VCaP (cell line): ENCODE measurements at regions not wholly inside any gene's neighbourhood (a gene's known extent, or its start where the extent isn't known, plus 50 kb on each side); places are given as distances from the start of the nearest gene placed in this dataset.
"Not testable (repeated sequence)": the region's sequence is repeated elsewhere in the genome, so short reads cannot be mapped to it uniquely, and the experiment has no call there.

Experiments used
- H3K27ac ChIP-seq: fragments of 450-650 bp; 2 replicates; pipeline ENCODE4 v1.5.1; 2017
- CTCF ChIP-seq: fragments of 450-650 bp; conservative IDR thresholded peaks from 2 replicates; pipeline ENCODE4 v1.5.1; 2017; ENCODE audit warnings: mild to moderate bottlenecking, moderate library complexity

DNA sequence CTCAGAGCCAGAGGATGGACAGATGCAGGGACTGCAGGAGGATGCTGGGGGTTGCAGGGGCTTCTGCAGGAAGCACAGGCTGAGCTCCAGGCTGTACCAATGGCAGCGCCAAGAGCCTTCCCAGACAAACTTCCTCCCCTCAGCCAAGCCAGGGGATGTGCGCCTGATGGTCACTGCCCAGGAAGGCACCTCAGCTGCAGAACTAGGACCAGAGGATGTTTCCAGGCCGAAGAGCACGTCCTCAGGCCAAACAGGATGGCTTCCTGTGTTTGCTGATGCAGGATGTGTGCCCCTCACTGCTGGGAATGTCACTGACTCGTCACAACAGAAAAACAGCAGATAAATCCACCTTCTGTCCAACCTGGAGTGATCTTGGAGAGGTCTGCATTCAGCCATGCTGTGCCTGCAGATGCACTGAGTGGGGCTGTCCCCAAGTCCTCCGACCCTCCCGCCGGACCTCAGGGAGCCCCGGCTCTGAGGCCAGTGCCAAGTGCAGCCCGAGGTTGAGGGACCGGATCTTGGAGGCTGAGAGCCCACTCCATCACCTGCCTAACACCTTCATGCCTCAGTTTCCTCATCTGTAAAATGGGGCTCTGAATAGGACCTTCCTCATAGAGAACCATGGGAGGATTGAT is 152.5 kb upstream of the CHST15 start:
- no peak for TF ChIP-seq CTCF
- no peak overlapping the region for H3K27ac ChIP-seq

- no peak for TF ChIP-seq CTCF
- no peak overlapping the region for H3K27ac ChIP-seq
Observed at GRCh38 chr10:124245191-124245590, 151.8 kb upstream of the CHST15 start.

DNA sequence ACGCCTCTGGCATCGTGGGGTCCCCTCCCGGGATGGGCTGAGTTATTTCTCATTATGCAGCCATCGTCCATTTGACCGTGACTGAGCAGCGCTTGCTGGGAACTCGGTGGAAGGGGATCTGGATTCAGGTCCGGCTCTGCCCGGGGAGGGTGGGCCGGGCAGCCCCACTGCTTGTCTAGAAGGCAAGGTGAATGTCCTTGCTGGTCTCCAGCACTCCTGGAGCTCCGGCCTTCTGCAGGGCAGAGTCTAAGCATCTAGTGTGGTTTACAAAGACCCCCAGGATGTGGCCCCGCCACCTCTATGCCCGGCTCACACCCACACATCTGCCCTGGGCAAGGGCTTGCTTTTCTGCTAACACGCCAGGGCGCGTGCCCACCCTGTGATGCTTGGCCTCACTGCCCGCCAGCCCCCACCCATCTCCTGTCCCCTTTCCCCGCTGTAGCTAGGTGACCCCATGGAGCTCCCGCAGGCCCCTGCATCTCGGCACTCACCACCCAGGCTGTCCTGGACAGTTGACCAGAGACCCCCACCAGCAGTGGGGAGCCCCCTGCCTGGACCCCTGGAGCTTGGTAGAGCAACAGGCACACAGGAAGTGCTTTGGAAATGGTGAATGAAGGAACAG is 151.0 kb upstream of the CHST15 start:
- TF ChIP-seq CTCF = no peak
- H3K27ac ChIP-seq = no peak overlapping the region

- H3K27ac ChIP-seq = no peak overlapping the region
Observed at GRCh38 chr10:124243702-124244121, 150.3 kb upstream of the CHST15 start.

DNA sequence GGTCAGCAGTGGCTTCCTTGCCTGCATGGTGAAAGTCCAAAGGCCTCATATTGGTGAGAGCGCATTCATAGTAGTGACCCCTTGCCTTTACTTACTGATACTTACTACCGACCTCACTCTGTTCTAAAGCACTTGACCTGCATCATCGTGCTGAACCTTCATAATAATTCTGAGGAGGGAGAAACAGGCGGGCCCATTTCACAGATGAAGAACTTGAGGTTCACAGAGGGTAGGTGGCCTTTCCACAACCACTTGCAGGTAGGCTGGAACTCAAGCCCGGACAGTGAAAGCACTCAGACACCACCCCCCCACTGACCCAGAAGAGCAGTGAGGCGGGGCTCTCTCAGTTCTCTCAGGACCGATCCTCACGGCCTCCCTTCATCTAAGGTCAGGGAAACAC is 149.4 kb upstream of the CHST15 start:
- TF ChIP-seq CTCF = no peak
- H3K27ac ChIP-seq = no peak overlapping the region

More at GRCh38 chr10:124243702-124244121, 150.3 kb upstream of the CHST15 start:
- no peak for TF ChIP-seq CTCF

GRCh38 chr10:124242365-124242764 is 149.0 kb upstream of the CHST15 start:
- H3K27ac ChIP-seq = no peak overlapping the region
- TF ChIP-seq CTCF = no peak

- not testable (repeated sequence) for H3K27ac ChIP-seq
Observed at GRCh38 chr10:124241510-124241909, 148.1 kb upstream of the CHST15 start.

DNA sequence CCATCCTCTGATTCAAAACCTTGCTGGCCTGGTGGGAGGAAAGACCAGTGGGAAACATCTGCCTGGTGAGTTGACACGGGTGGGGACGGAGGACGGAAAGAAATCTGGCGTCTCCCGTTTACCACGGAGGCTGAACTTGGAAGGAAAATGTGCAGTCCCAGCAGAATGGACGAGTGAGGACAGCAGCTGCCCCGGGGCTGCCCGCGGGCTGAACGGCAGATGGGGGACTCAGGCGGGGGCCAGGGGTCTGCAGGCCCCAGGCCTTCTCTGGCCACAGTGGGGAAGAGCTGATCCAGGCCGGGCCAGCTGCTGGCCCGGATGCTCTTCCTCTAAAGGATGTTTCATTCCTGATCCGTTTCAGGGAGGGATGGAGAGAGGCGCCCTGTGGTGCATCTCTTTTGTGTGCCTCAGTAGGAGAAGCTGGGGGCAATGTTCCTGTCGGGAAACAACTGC is 147.5 kb upstream of the CHST15 start:
- TF ChIP-seq CTCF = no peak
- H3K27ac ChIP-seq = no peak overlapping the region
